ENCODE measurements at regions not wholly inside any gene's neighbourhood (a gene's known extent, or its start where the extent isn't known, plus 50 kb on each side); places are given as distances from the start of the nearest gene placed in this dataset.

GRCh38 chr2:100753881-100754280 is 66.1 kb upstream of the NPAS2 start:
- TF ChIP-seq EZH2 (IDR thresholded peaks at IDR 0.05; ENCODE audit: insufficient read depth, low read length), result no peak
- TF ChIP-seq CTCF (IDR thresholded peaks at IDR 0.05; ENCODE audit: insufficient read depth, low read depth, low read length), result no peak
